ENCODE measurements at regions not wholly inside any gene's neighbourhood (a gene's known extent, or its start where the extent isn't known, plus 50 kb on each side); places are given as distances from the start of the nearest gene placed in this dataset.

GRCh38 chr5:133905424-133905823 is 63.0 kb downstream of the C5orf15 start:
- no peak overlapping the region for H3K4me3 Mint-ChIP-seq
- no peak for DNase-seq
- POLR2A ChIA-PET, result no interaction called here
- H3K9me3 Mint-ChIP-seq, result no peaks in the 10 kb centered on the region
- H3K4me1 Mint-ChIP-seq, result no peaks in the 10 kb centered on the region
- CTCF ChIA-PET, result interaction anchor here (0.8 kb wide), 1 partner anchor 74 kb away, joined by 3 read pairs; no protein-coding TSS in a partner anchor
- no peaks in the 10 kb centered on the region for H3K36me3 Mint-ChIP-seq (ENCODE audit: low read depth)
- H3K27me3 Mint-ChIP-seq, result no peaks in the 10 kb centered on the region
- H3K27ac Mint-ChIP-seq, result no peak overlapping the region

- POLR2A ChIA-PET, result no interaction called here
- no peak overlapping the region for H3K4me3 Mint-ChIP-seq
- no peaks in the 10 kb centered on the region for H3K9me3 Mint-ChIP-seq
- H3K27ac Mint-ChIP-seq, result no peak overlapping the region
- H3K4me1 Mint-ChIP-seq, result no peaks in the 10 kb centered on the region
- CTCF ChIA-PET, result no interaction called here
- H3K27me3 Mint-ChIP-seq, result no peaks in the 10 kb centered on the region
- no peak for DNase-seq
- no peaks in the 10 kb centered on the region for H3K36me3 Mint-ChIP-seq (ENCODE audit: low read depth)
Measured at GRCh38 chr5:133904641-133905040, 63.8 kb downstream of the C5orf15 start.

DNA sequence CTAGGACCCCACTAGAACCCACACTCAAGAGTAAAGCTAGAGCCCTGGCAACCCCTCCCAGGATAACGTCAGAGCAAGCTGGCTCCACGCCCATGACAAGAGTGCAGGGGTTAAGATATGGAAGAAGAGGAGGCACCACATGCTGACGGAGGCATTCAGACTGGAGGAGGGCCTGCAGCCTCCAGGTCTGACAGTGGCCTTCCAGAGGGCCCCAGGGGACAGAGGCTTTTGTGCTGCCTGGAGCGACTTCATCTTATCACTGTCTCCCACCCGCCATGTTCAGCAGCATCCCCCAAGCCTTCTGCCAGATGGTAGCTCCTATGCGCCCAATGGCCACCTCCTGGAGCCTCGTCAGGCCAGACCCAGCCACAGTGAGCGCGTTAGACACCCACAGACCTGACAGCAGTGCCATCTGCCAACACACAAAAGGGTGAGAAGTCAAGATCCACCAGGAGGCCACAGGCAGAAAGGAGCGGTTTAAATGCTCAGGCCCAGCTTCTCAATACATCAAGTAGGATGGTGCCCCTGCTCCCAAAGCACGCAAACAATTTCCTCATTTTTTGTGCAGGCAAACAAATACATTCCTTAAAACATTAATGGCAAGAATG is 65.8 kb downstream of the C5orf15 start:
- POLR2A ChIA-PET, result no interaction called here
- CTCF ChIA-PET, result no interaction called here
- H3K4me3 Mint-ChIP-seq, result no peak overlapping the region
- H3K27ac Mint-ChIP-seq, result no peak overlapping the region
- H3K4me1 Mint-ChIP-seq, result no peaks in the 10 kb centered on the region
- no peaks in the 10 kb centered on the region for H3K27me3 Mint-ChIP-seq
- DNase-seq, result no peak
- H3K9me3 Mint-ChIP-seq, result no peaks in the 10 kb centered on the region
- H3K36me3 Mint-ChIP-seq (ENCODE audit: low read depth), result no peaks in the 10 kb centered on the region

DNA sequence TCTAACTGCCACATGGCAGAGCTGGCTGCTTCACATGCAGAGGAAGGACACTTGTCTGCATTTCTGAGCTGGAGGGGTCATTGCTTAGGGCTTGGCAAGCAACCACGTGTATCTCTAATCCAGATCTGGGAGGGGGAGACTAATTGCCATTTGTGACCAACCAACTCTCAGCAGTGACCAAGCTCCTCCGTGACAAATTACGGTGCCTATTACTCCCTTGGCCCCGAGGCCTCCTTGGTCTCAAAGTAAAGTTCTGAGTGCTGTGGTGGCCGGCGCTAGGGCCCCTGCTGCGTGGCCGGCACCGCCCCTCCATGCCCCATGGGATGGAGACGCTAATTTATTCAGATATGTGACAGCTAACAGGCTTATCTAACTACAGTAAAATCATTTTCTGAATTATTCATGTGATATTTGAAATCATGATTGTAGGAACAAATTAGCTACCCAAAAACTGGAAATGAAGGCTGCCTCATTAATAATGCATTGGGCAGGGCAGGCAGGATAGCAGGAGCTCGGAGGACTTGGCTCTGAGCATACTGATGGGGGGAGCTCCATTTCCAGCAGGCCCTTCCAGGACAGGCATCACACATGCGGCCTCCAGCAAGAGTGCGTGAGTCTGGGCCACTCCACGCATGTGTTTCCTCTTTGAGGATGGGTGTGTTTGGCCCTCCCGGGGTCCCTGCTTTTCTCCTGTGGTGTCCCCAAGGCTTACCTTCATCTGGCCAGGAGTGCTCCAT is 67.7 kb downstream of the C5orf15 start:
- DNase-seq, result no peak
- POLR2A ChIA-PET, result no interaction called here
- Mint-ChIP-seq H3K4me3 (no peak overlapping the region), H3K36me3 (ENCODE audit: low read depth) (no peaks in the 10 kb centered on the region), H3K27ac (no peak overlapping the region), H3K4me1 (no peaks in the 10 kb centered on the region), H3K9me3 (no peaks in the 10 kb centered on the region), H3K27me3 (peaks cover 3% of the 10 kb centered on the region)
- CTCF ChIA-PET, result no interaction called here

DNA sequence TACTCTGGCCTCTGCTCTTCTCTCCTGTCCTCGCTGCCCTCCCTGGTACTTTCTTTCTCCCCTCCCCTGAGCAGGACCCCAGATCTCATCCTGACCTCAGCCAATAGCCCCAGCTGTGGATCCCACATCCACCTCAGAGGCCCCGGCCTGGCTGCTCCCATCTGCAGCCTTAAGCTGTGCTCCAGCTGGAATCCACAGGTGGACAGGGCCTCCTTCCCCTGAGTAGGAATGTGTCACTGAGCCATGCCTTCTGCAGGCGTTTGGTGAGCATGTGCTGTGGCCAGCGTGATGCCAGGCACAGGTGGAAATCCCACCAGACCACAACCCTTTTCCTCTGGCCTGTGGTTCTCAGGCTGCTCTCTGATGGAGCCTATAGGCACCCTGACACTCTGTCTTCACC is 68.9 kb downstream of the C5orf15 start:
- ChIA-PET POLR2A (no interaction called here), CTCF (no interaction called here)
- H3K27me3 Mint-ChIP-seq, result peaks cover 3% of the 10 kb centered on the region
- H3K4me3 Mint-ChIP-seq, result no peak overlapping the region
- no peaks in the 10 kb centered on the region for H3K36me3 Mint-ChIP-seq (ENCODE audit: low read depth)
- no peaks in the 10 kb centered on the region for H3K4me1 Mint-ChIP-seq
- no peak for DNase-seq
- no peak overlapping the region for H3K27ac Mint-ChIP-seq
- no peaks in the 10 kb centered on the region for H3K9me3 Mint-ChIP-seq

GRCh38 chr5:133898440-133898839 is 70.0 kb downstream of the C5orf15 start:
- POLR2A ChIA-PET, result no interaction called here
- no peak overlapping the region for H3K4me3 Mint-ChIP-seq
- H3K9me3 Mint-ChIP-seq, result no peaks in the 10 kb centered on the region
- no peaks in the 10 kb centered on the region for H3K4me1 Mint-ChIP-seq
- CTCF ChIA-PET, result no interaction called here
- DNase-seq, result no peak
- no peak overlapping the region for H3K27ac Mint-ChIP-seq
- H3K27me3 Mint-ChIP-seq, result peaks cover 3% of the 10 kb centered on the region
- no peaks in the 10 kb centered on the region for H3K36me3 Mint-ChIP-seq (ENCODE audit: low read depth)

DNA sequence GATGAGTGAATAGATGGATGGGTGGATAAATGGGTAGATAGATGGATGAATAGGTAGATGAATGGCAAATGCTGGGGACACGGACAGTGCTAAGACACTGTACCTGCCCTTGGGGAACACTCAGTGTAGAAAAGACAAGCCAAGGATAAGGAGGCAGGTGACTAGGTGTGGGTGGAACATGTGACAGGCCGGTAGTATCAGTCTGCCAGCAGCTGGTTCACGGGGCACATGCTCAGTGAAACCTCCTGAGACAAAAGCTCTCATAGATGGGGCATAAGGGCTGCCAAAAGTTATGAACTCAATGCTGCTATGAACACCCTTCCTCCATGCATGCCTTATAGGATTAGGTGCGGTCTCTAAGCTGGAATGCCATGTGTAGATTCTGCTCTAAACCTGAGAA is 71.0 kb downstream of the C5orf15 start:
- no peak for DNase-seq

DNA sequence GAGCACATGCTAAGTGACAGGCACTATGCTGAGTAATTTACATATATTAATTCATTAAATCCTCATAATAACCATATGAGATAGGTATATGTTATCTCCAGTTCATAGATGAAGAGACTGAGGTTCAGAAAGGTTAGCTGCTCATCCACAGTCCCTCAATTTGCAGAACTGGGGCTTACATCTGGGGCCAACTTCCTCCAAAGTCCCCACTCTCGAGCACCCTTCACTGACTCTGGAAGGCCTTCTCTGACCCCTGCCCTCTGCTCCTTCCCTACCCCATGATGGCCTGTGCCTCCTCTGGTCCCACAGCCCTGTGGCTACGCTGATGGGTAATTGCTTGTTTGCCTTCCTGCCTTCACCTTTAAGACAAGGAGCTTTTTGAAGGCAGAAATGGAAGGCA is 71.6 kb downstream of the C5orf15 start:
- ChIA-PET POLR2A (no interaction called here), CTCF (no interaction called here)
- H3K27me3 Mint-ChIP-seq, result peaks cover 3% of the 10 kb centered on the region
- H3K4me1 Mint-ChIP-seq, result no peaks in the 10 kb centered on the region
- no peak for DNase-seq
- no peak overlapping the region for H3K27ac Mint-ChIP-seq
- H3K9me3 Mint-ChIP-seq, result no peaks in the 10 kb centered on the region
- no peak overlapping the region for H3K4me3 Mint-ChIP-seq
- no peaks in the 10 kb centered on the region for H3K36me3 Mint-ChIP-seq (ENCODE audit: low read depth)

More for the DNA sequence above, 71.0 kb downstream of the C5orf15 start:
- peaks cover 3% of the 10 kb centered on the region for H3K27me3 Mint-ChIP-seq
- POLR2A ChIA-PET, result no interaction called here
- H3K36me3 Mint-ChIP-seq (ENCODE audit: low read depth), result no peaks in the 10 kb centered on the region
- CTCF ChIA-PET, result no interaction called here
- H3K4me1 Mint-ChIP-seq, result no peaks in the 10 kb centered on the region
- no peak overlapping the region for H3K27ac Mint-ChIP-seq
- no peaks in the 10 kb centered on the region for H3K9me3 Mint-ChIP-seq
- no peak overlapping the region for H3K4me3 Mint-ChIP-seq

DNA sequence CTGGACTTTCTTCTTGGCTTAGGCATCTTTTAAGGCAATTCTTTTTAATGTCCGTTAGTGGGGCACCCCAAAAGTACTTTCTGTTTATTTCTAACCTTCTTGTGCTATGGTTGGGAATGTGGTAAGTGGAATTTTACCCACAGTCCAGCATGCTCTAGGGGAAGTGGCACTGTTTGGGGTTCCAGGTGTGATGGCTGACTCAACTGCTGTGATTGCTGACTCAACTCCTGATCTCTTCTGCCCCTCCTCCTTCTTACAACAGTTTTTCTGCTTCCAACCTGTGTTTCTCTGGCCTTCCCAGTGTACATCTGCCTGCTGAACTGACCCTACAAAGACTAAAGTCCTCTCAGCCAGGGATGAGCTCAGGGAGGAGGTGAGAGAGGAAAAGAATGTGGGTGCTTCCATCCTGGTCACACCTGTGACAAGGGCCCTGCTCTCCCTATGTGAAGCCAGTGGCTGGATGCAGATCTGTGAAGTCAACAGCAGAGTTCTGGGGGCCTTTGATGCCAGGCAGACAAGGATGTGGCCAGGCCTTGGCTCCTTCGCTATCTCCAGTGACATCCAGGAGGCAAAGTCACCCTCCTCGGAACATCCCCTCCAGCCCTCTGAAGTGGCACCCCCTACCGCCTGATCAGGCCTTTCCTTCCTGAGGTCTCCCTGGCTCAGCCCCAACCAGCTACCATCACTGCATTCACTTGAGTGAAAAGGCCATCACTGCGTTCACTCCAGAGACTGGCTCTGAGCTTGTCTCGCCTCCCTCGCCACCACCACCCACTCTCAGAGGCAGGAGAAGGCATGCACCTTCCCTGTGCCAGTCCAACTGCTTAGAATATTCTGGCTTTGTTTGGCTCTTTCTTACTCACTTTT is 72.2 kb downstream of the C5orf15 start:
- POLR2A ChIA-PET, result no interaction called here
- Mint-ChIP-seq H3K4me3 (no peak overlapping the region), H3K36me3 (ENCODE audit: low read depth) (no peaks in the 10 kb centered on the region), H3K4me1 (no peaks in the 10 kb centered on the region), H3K9me3 (no peaks in the 10 kb centered on the region), H3K27ac (no peak overlapping the region), H3K27me3 (peaks cover 3% of the 10 kb centered on the region)
- CTCF ChIA-PET, result no interaction called here
- DNase-seq, result no peak

DNA sequence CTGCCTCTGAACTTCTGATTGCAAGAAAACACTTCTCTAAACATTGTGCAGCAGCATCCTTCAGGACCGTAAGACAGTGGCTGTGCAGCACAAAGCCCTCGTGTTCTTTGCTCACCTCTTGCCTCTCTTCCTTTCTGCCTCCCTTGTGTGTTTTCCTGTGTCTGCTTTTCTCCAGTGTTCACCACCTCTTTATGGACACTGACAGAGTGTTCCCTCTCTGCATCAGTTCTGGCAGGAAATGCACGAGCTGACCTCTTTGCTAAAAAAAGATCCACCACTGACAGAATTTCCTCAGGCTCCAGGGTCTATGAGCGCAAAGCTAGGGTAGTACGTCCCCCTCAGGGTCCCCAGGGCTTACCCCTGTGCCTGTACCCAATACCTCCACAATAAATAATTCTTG is 74.3 kb downstream of the C5orf15 start:
- H3K4me3 Mint-ChIP-seq, result no peak overlapping the region
- H3K36me3 Mint-ChIP-seq (ENCODE audit: low read depth), result no peaks in the 10 kb centered on the region
- no peaks in the 10 kb centered on the region for H3K4me1 Mint-ChIP-seq
- H3K27me3 Mint-ChIP-seq, result peaks cover 3% of the 10 kb centered on the region
- DNase-seq, result no peak
- ChIA-PET POLR2A (no interaction called here), CTCF (no interaction called here)
- no peak overlapping the region for H3K27ac Mint-ChIP-seq
- H3K9me3 Mint-ChIP-seq, result no peaks in the 10 kb centered on the region

GRCh38 chr5:133892774-133893173 is 75.7 kb downstream of the C5orf15 start:
- ChIA-PET CTCF (interaction anchor here (1.7 kb wide), 1 partner anchor 23 kb away, joined by 5 read pairs; no protein-coding TSS in a partner anchor), POLR2A (no interaction called here)
- Mint-ChIP-seq H3K27me3 (peaks cover 3% of the 10 kb centered on the region), H3K9me3 (no peaks in the 10 kb centered on the region), H3K4me1 (no peaks in the 10 kb centered on the region), H3K27ac (no peak overlapping the region), H3K4me3 (no peak overlapping the region), H3K36me3 (ENCODE audit: low read depth) (no peaks in the 10 kb centered on the region)
- DNase-seq, result no peak

GRCh38 chr5:133892306-133892705 is 76.1 kb downstream of the C5orf15 start:
- Mint-ChIP-seq H3K27me3 (peaks cover 3% of the 10 kb centered on the region), H3K9me3 (no peaks in the 10 kb centered on the region), H3K4me1 (no peaks in the 10 kb centered on the region), H3K36me3 (ENCODE audit: low read depth) (no peaks in the 10 kb centered on the region), H3K27ac (no peak overlapping the region), H3K4me3 (no peak overlapping the region)
- ChIA-PET POLR2A (no interaction called here), CTCF (interaction anchor here (1.7 kb wide), 1 partner anchor 22 kb away, joined by 5 read pairs; no protein-coding TSS in a partner anchor)
- DNase-seq, result no peak

DNA sequence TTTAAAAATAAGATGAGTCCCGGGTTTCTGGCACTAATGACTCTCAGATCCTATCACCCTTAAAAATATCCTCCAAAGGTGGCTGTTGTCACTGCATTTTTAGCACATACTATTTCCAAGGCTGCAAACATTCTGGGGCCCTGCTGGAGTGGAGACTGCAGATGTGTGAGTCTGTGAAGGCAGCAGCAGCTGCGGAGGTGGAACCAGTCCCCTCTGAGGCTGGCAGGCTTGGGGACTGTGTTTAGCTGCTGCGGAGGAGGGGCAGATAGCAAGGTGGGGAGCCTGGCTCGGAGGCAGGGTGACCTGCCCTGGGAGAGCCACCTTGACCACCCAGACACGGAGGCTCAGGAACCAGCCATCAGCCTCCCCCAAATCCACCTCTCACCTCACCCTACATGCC is 77.0 kb downstream of the C5orf15 start:
- no peaks in the 10 kb centered on the region for H3K27me3 Mint-ChIP-seq
- ChIA-PET CTCF (interaction anchor here (1.7 kb wide), 1 partner anchor 21 kb away, joined by 5 read pairs; no protein-coding TSS in a partner anchor), POLR2A (no interaction called here)
- H3K27ac Mint-ChIP-seq, result no peak overlapping the region
- DNase-seq, result no peak
- H3K4me1 Mint-ChIP-seq, result no peaks in the 10 kb centered on the region
- no peak overlapping the region for H3K4me3 Mint-ChIP-seq
- no peaks in the 10 kb centered on the region for H3K9me3 Mint-ChIP-seq
- H3K36me3 Mint-ChIP-seq (ENCODE audit: low read depth), result no peaks in the 10 kb centered on the region
